Thyroid gland (tissue), 4 donors: ENCODE measurements at regions not wholly inside any gene's neighbourhood (a gene's known extent, or its start where the extent isn't known, plus 50 kb on each side); places are given as distances from the start of the nearest gene placed in this dataset.

Experiments
- POLR2A ChIP-seq, 2 donors: fragments of 450-650 bp; IDR thresholded peaks; one replicate each; pipeline ENCODE4 v1.6.1; 2017; ENCODE audit warnings: antibody characterized with exemption in 2 of 2, mild to moderate bottlenecking in 2 of 2, moderate library complexity in 1 of 2
- TF ChIP-seq, protein P1 (sequence below), 6 experiments: fragments of 200-600 bp in 3 of 6; fragments of 450-650 bp in 3 of 6; sonication (generic) in 3 of 6; IDR thresholded peaks; one replicate each; pipeline ENCODE4 v1.5.1; 2016 to 2019; ENCODE audit warnings: antibody characterized with exemption in 6 of 6, mild to moderate bottlenecking in 2 of 6, inconsistent platforms in 1 of 6, moderate library complexity in 1 of 6

DNA sequence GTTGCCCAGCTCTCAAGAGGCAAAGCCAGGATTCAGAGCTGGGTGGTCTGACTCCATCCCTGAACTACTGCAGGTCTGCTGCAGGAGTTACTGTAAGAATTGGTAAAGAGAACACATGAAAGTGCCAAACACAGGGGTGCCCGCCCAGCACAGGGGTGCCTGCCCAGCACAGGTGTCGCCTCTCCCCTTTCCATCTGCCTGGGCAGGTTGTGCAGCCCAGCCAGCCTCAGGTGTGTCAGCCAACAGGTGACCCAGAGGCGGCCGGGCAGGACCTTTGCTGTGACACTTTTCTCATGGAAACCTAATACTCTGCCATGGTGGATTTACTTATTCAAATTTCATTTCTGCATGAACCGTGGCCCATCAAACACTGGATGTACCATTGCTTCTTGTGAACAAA is 289.7 kb upstream of the IRX4 start:
- TF ChIP-seq, protein P1, sequence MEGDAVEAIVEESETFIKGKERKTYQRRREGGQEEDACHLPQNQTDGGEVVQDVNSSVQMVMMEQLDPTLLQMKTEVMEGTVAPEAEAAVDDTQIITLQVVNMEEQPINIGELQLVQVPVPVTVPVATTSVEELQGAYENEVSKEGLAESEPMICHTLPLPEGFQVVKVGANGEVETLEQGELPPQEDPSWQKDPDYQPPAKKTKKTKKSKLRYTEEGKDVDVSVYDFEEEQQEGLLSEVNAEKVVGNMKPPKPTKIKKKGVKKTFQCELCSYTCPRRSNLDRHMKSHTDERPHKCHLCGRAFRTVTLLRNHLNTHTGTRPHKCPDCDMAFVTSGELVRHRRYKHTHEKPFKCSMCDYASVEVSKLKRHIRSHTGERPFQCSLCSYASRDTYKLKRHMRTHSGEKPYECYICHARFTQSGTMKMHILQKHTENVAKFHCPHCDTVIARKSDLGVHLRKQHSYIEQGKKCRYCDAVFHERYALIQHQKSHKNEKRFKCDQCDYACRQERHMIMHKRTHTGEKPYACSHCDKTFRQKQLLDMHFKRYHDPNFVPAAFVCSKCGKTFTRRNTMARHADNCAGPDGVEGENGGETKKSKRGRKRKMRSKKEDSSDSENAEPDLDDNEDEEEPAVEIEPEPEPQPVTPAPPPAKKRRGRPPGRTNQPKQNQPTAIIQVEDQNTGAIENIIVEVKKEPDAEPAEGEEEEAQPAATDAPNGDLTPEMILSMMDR (IDR thresholded peaks at IDR 0.05), result no peak
- TF ChIP-seq POLR2A (IDR thresholded peaks at IDR 0.05), result no peak
